Ovary (tissue), 7 donors: ENCODE measurements at regions not wholly inside any gene's neighbourhood (a gene's known extent, or its start where the extent isn't known, plus 50 kb on each side); places are given as distances from the start of the nearest gene placed in this dataset.

Experiments
- DNase-seq, 5 donors: peaks; one replicate each; pipeline ENCODE4 v3.0.0-alpha.2; 2019 to 2020
- H3K27ac ChIP-seq, 2 donors: fragments of 200-600 bp; one replicate each; pipeline versions ENCODE4 v1.5.1 to v1.8.0; 2019 to 2022
- H3K27me3 ChIP-seq: fragments of 200-600 bp; one replicate; pipeline ENCODE4 v1.8.0; 2022
- H3K36me3 ChIP-seq: fragments of 200-600 bp; sonication (generic); one replicate; pipeline ENCODE4 v1.5.1; 2019
- H3K4me1 ChIP-seq: one replicate; pipeline ENCODE4 v1.8.1; 2013; ENCODE audit warnings: mild to moderate bottlenecking, moderate library complexity; ENCODE audit not compliant: insufficient read depth
- H3K4me3 ChIP-seq: fragments of 200-600 bp; sonication (generic); one replicate; pipeline ENCODE4 v1.5.1; 2017
- H3K9me3 ChIP-seq, 2 donors: fragments of 200-600 bp in 1 of 2; sonication (generic) in 1 of 2; one replicate each; pipeline versions ENCODE4 v1.5.1 to v1.8.1; 2013 to 2019; ENCODE audit warnings: mild to moderate bottlenecking in 1 of 2, moderate library complexity in 1 of 2
- CTCF ChIP-seq, 3 donors: fragments of 450-650 bp in 2 of 3; fragments of 200-600 bp in 1 of 3; IDR thresholded peaks; one replicate each; pipeline versions ENCODE4 v1.5.1 to v1.8.0; 2016 to 2022; ENCODE audit warnings: antibody characterized with exemption in 3 of 3, mild to moderate bottlenecking in 1 of 3
- EP300 ChIP-seq: sonication (generic); formaldehyde crosslinking; IDR thresholded peaks from one replicate; pipeline ENCODE4 v1.6.1; 2017; ENCODE audit warnings: antibody characterized with exemption
- POLR2A ChIP-seq: fragments of 450-650 bp; IDR thresholded peaks from one replicate; pipeline ENCODE4 v1.6.1; 2017; ENCODE audit warnings: antibody characterized with exemption, mild to moderate bottlenecking, moderate library complexity
- WGBS, 3 donors: extraction: QIAGEN DNeasy Blood & Tissue Kit in 1 of 3; methylation state at CpG; one replicate each; pipeline versions ENCODE4 v1.1.5 to v1.1.7; 2013 to 2017; 5-methylcytosine and 5-hydroxymethylcytosine counted together
- intact Hi-C, 4 donors: fragments of 100-400 bp; cut with DNase I; formaldehyde crosslinking; loops; one replicate each; pipeline versions ENCODE4 v1.11.0 to v1.15.1; 2022 to 2023
- donor health status: DM: no; HTN: no; CAD: no; lungs with moderate emphysema.
- donor health status: DM: no; HTN: no; CAD: no.
- donor health status: Bipolar disorder and iron deficiency.
- donor health status: DM: no; HTN: no; CAD: no.
- donor health status: DM: yes; HTN: yes; CAD: no.

- Histone ChIP-seq H3K9me3 (no peaks in the 10 kb centered on the region), H3K27me3 (no peaks in the 10 kb centered on the region), H3K4me3 (no peak overlapping the region), H3K36me3 (no peaks in the 10 kb centered on the region), H3K27ac (no peak overlapping the region), H3K4me1 (no peaks in the 10 kb centered on the region)
- no peak for TF ChIP-seq CTCF (IDR thresholded peaks at IDR 0.05)
- TF ChIP-seq EP300: no peak
- TF ChIP-seq POLR2A: no peak
- 71 to 76% (median 74%) methylated on average over 8 of the region's 8 CpGs for WGBS, 3 donors
- DNase-seq: no peak
- intact Hi-C loops: no loop called here
Observed at GRCh38 chr6:163903541-163903940, 489.0 kb downstream of the QKI start.

- no peak overlapping the region for H3K27ac ChIP-seq
- no peaks in the 10 kb centered on the region for H3K36me3 ChIP-seq
- DNase-seq: no peak
- TF ChIP-seq POLR2A: no peak
- no peak for TF ChIP-seq EP300
- TF ChIP-seq CTCF (IDR thresholded peaks at IDR 0.05): no peak
- H3K9me3 ChIP-seq: no peaks in the 10 kb centered on the region
- H3K27me3 ChIP-seq: no peaks in the 10 kb centered on the region
- 88 to 95% (median 92%) methylated on average over 8 of the region's 8 CpGs for WGBS, 3 donors
- intact Hi-C loops: no loop called here
- H3K4me1 ChIP-seq: no peaks in the 10 kb centered on the region
- no peak overlapping the region for H3K4me3 ChIP-seq
Observed at GRCh38 chr6:163902993-163903392, 488.5 kb downstream of the QKI start.

- no peak for TF ChIP-seq CTCF (IDR thresholded peaks at IDR 0.05)
- TF ChIP-seq POLR2A: no peak
- TF ChIP-seq EP300: no peak
- Histone ChIP-seq H3K9me3 (no peaks in the 10 kb centered on the region), H3K4me3 (no peak overlapping the region), H3K27ac (no peak overlapping the region), H3K36me3 (no peaks in the 10 kb centered on the region), H3K4me1 (peaks cover 1% of the 10 kb centered on the region), H3K27me3 (no peaks in the 10 kb centered on the region)
- intact Hi-C loops: no loop called here
- no peak for DNase-seq
- 88 to 93% (median 91%) methylated on average over 5 of the region's 5 CpGs for WGBS, 3 donors
Observed at GRCh38 chr6:163901681-163902080, 487.2 kb downstream of the QKI start.

GRCh38 chr6:163900570-163900969 is 486.1 kb downstream of the QKI start:
- Histone ChIP-seq H3K27ac (no peak overlapping the region), H3K27me3 (no peaks in the 10 kb centered on the region), H3K4me1 (peaks cover 1% of the 10 kb centered on the region), H3K9me3 (no peaks in the 10 kb centered on the region), H3K4me3 (no peak overlapping the region), H3K36me3 (no peaks in the 10 kb centered on the region)
- WGBS, 3 donors: 87 to 93% (median 93%) methylated on average over 4 of the region's 4 CpGs
- intact Hi-C loops: no loop called here
- TF ChIP-seq POLR2A (no peak), EP300 (no peak), CTCF (IDR thresholded peaks at IDR 0.05) (no peak)
- no peak for DNase-seq

GRCh38 chr6:163897669-163898068 is 483.2 kb downstream of the QKI start:
- DNase-seq: no peak
- no peaks in the 10 kb centered on the region for H3K36me3 ChIP-seq
- WGBS, 3 donors: 58 to 91% (median 81%) methylated on average over 4 of the region's 4 CpGs
- H3K27me3 ChIP-seq: no peaks in the 10 kb centered on the region
- no peak for TF ChIP-seq CTCF (IDR thresholded peaks at IDR 0.05)
- no peak for TF ChIP-seq POLR2A
- no peak for TF ChIP-seq EP300
- H3K27ac ChIP-seq: no peak overlapping the region
- H3K4me1 ChIP-seq: peaks cover 1% of the 10 kb centered on the region
- no peak overlapping the region for H3K4me3 ChIP-seq
- no peaks in the 10 kb centered on the region for H3K9me3 ChIP-seq
- intact Hi-C loops: no loop called here
